GM10266 (cell line): ENCODE measurements at regions not wholly inside any gene's neighbourhood (a gene's known extent, or its start where the extent isn't known, plus 50 kb on each side); places are given as distances from the start of the nearest gene placed in this dataset.

Source experiments
- DNase-seq: peaks from one replicate; pipeline ENCODE4 v3.0.0; 2012; ENCODE audit errors: extremely low spot score
- TF ChIP-seq, protein P1 (sequence below): IDR thresholded peaks from 2 replicates; pipeline ENCODE4 v1.5.1; 2012; ENCODE audit warnings: mild to moderate bottlenecking, low read depth; ENCODE audit not compliant: control insufficient read depth, insufficient read depth; ENCODE audit errors: missing control alignments

DNA sequence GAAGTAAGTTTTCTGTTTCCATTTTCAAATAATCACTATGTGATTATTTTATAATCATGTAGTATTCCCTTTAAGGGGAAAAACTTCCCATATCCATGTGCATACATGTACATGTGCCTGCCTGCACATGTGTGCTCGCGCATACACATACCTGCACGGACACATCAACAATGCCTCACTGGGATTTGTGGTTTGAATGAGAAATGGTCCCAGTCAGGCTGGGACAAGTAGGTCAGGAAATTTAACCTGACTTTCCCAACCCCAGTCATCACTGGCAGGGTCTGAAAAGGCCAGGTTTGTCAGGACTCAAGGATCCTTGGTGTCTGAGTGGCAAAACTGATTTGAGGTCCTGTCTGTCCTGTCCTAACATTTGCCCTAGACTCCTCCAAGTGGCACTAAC is 109.3 kb upstream of the MRPS22 start:
- DNase-seq: no peak
- TF ChIP-seq, protein P1, sequence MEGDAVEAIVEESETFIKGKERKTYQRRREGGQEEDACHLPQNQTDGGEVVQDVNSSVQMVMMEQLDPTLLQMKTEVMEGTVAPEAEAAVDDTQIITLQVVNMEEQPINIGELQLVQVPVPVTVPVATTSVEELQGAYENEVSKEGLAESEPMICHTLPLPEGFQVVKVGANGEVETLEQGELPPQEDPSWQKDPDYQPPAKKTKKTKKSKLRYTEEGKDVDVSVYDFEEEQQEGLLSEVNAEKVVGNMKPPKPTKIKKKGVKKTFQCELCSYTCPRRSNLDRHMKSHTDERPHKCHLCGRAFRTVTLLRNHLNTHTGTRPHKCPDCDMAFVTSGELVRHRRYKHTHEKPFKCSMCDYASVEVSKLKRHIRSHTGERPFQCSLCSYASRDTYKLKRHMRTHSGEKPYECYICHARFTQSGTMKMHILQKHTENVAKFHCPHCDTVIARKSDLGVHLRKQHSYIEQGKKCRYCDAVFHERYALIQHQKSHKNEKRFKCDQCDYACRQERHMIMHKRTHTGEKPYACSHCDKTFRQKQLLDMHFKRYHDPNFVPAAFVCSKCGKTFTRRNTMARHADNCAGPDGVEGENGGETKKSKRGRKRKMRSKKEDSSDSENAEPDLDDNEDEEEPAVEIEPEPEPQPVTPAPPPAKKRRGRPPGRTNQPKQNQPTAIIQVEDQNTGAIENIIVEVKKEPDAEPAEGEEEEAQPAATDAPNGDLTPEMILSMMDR: no peak

DNA sequence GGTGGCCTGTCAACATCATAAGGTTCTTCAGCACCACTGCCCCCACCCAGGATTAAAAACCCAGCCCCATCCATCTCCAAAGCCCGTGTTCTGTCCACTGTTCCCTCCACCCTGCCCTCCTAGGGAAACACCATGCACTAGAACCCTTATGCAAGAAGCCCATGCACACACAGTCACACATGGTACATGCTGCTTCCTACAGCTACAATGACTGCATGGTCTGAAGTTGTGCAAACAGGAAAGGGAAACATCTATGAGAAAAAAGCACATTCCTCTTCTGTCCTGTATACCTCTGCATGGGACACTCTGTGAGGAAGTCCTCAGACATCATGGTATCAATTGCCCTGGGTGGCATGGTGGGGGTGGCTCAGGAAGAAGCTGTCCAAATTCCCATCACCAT is 108.6 kb upstream of the MRPS22 start:
- DNase-seq: no peak
- TF ChIP-seq, protein P1: no peak

DNA sequence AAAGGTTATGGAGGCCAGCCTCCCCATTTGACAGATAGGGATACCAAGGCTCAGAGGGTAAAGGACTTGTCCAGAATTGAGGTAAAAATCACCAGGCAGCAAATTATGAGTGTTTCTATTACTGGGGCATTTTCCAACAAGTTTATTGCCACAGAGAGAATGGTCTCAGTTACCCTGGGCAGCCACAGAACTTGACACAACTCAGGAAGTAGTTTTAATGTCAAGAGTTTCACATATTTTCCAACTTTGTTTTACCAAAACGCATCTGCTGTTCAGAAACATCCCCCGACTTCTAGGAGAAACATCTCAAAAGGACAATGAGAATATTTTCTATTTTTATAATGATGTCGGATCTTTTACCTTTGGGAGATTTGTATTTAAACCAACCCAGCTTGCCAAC is 107.5 kb upstream of the MRPS22 start:
- DNase-seq: no peak

DNA sequence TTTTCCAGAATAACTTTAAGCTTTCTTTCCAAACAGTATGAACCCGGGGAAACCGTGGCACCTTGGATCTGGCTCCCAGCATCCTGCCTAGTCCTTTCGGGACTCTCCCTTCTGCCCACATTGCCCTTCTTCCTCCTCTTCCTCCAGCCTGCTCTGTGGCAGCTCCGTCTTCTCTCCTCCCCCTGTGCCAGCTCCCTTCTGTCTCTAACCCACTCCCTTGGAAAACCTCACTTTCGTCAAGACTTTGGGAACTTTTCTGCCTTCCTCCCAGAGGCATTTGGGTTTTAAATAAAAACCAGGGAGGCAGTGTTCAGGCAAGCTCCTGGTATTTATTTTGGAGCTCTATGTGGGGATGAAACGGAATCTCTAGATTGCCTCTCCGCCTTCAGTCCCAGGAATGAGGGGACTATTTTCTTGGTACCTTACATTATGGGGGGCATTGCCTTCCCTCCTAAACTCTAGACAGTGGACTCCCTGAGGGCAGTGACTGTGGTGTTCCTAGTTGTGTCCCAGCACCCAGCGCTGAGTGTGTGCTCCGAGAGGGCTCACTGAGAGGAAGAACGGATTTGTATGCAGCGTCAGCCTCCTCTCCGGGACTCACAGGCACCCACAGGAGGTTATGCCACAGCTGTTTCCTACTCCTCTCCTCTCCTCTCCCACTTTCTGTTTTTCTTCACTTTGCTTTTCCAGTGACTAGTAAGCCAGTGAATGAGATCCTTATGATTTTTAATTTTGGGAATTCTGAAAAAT is 105.4 kb upstream of the MRPS22 start:
- TF ChIP-seq, protein P1: no peak

More for the DNA sequence above, 107.5 kb upstream of the MRPS22 start:
- TF ChIP-seq, protein P1: no peak

DNA sequence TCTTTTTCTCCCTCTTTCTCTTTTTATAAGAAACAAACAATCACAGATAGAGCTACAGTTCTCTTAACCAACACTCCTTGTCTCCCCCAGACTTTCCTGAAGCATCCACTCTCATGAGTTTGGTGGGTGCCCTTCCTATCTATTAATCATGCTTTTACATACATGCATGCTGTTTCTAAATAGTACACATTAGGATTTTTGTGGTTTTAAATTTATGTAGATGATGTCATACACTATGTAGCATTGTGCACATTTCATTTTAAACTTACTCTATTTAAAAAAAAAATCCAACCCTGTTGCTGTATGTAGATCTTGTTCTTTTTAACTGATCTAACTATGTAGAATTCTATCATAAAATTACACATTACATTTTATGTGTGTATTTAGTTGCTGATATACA is 104.3 kb upstream of the MRPS22 start:
- TF ChIP-seq, protein P1: no peak
- DNase-seq: no peak

More for the DNA sequence above, 105.4 kb upstream of the MRPS22 start:
- DNase-seq: no peak

DNA sequence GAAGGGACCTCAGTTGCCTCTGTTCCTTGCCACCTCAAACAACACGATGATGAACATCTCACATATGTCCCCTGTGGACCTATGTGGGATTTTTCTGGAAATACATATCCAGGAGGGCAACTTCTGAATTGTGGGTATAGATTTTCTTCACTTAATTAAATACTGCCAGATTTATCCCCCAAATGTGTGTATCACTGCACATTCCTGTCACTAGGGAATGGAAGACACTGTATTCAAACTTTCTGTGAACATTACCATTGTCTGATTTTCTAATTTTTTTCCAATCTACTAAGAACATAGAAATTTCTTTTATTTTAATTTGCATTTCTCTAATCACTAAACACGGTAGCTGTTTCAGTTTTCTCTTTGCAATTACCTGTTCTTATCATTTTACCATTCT is 102.0 kb upstream of the MRPS22 start:
- TF ChIP-seq, protein P1: no peak
- DNase-seq: no peak

DNA sequence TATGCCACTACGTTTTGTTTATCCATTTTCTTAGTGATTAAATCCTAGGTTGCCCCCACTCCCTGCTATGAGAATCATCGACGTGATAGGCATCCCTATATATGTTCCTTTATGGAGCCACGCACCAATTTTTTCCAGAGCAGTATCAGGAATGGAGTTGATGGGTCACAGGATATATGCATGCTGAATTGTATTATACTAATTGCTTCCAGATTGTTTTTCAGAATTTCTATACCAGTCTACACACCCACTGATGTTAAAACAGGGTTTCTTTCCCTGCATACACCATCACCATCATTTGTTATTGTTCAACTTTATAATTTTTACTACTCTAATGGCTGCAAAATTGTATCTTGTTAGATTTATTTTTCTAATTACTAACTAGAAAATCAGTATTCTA is 100.1 kb upstream of the MRPS22 start:
- TF ChIP-seq, protein P1: no peak
- no peak for DNase-seq
